Mesenchymal stem cell (in vitro differentiated cells and primary cell): ENCODE measurements at regions not wholly inside any gene's neighbourhood (a gene's known extent, or its start where the extent isn't known, plus 50 kb on each side); places are given as distances from the start of the nearest gene placed in this dataset.
A peak's percentile ranks its signal among the peaks of the same experiment; 100 is the strongest.

Source experiments
- DNase-seq: peaks from one replicate; pipeline ENCODE4 v3.0.0-alpha.2; 2013
- H2AFZ ChIP-seq: one replicate; pipeline ENCODE4 v1.6.1; 2013; ENCODE audit warnings: low read depth, mild to moderate bottlenecking, control low read depth, inconsistent platforms, low read length, moderate library complexity
- H2AK5ac ChIP-seq: 2 replicates; pipeline ENCODE4 v1.6.1; 2013; ENCODE audit warnings: low read length, moderate library complexity, mild to moderate bottlenecking, inconsistent platforms; ENCODE audit not compliant: severe bottlenecking
- H2BK120ac ChIP-seq: one replicate; pipeline ENCODE4 v1.6.1; 2013; ENCODE audit warnings: low read depth, mild to moderate bottlenecking, inconsistent platforms, low read length, moderate library complexity
- H2BK12ac ChIP-seq, 2 experiments: one replicate each; pipeline ENCODE4 v1.6.1; 2013; ENCODE audit warnings: inconsistent platforms in 2 of 2, low read length in 2 of 2, mild to moderate bottlenecking in 2 of 2, moderate library complexity in 2 of 2, control low read depth in 1 of 2
- H2BK15ac ChIP-seq: one replicate; pipeline ENCODE4 v1.6.1; 2013; ENCODE audit warnings: mild to moderate bottlenecking, low read depth, inconsistent platforms; ENCODE audit not compliant: poor library complexity, severe bottlenecking
- H2BK5ac ChIP-seq: 2 replicates; pipeline ENCODE4 v1.6.1; 2013; ENCODE audit warnings: low read depth, mild to moderate bottlenecking, low read length, control low read depth, inconsistent platforms; ENCODE audit not compliant: poor library complexity, severe bottlenecking
- H3K14ac ChIP-seq, 2 experiments: one replicate each; pipeline ENCODE4 v1.6.1; 2013; ENCODE audit warnings: inconsistent platforms in 2 of 2, low read length in 2 of 2, control low read depth in 1 of 2, mild to moderate bottlenecking in 1 of 2, moderate library complexity in 1 of 2
- H3K18ac ChIP-seq, 2 experiments: one replicate each; pipeline ENCODE4 v1.6.1; 2013; ENCODE audit warnings: inconsistent platforms in 2 of 2, low read length in 2 of 2, control low read depth in 1 of 2, low read depth in 1 of 2, mild to moderate bottlenecking in 1 of 2
- H3K23ac ChIP-seq, 2 experiments: one replicate each; pipeline ENCODE4 v1.6.1; 2013; ENCODE audit warnings: inconsistent platforms in 2 of 2, low read length in 2 of 2, mild to moderate bottlenecking in 2 of 2, moderate library complexity in 2 of 2, control low read depth in 1 of 2
- H3K27ac ChIP-seq: 2 replicates; pipeline ENCODE4 v1.5.1; 2013; ENCODE audit warnings: mild to moderate bottlenecking, moderate library complexity, low read length, control low read depth, inconsistent platforms; ENCODE audit not compliant: poor library complexity, severe bottlenecking
- H3K27me3 ChIP-seq, 2 experiments: 2 replicates each; pipeline versions ENCODE4 v1.6.1 to v1.7.0; 2013; ENCODE audit warnings: low read length in 2 of 2, mild to moderate bottlenecking in 2 of 2, moderate library complexity in 2 of 2, control low read depth in 1 of 2, inconsistent platforms in 1 of 2; ENCODE audit not compliant: control insufficient read depth in 1 of 2, insufficient read depth in 1 of 2
- H3K36me3 ChIP-seq, 2 experiments: 2 replicates each; pipeline versions ENCODE4 v1.6.1 to v1.7.0; 2013; ENCODE audit warnings: low read length in 2 of 2, control low read depth in 1 of 2, inconsistent platforms in 1 of 2, low read depth in 1 of 2, mild to moderate bottlenecking in 1 of 2; ENCODE audit not compliant: insufficient read depth in 2 of 2, control insufficient read depth in 1 of 2
- H3K4ac ChIP-seq, 2 experiments: one replicate each; pipeline ENCODE4 v1.6.1; 2013; ENCODE audit warnings: inconsistent platforms in 2 of 2, low read length in 2 of 2, mild to moderate bottlenecking in 2 of 2, moderate library complexity in 2 of 2, control low read depth in 1 of 2, low read depth in 1 of 2
- H3K4me1 ChIP-seq: 2 replicates; pipeline ENCODE4 v1.6.1; 2013; ENCODE audit warnings: low read depth, low read length, control low read depth; ENCODE audit not compliant: control insufficient read depth, insufficient read depth
- H3K4me2 ChIP-seq: 2 replicates; pipeline ENCODE4 v1.6.1; 2013; ENCODE audit warnings: low read length, mild to moderate bottlenecking, inconsistent platforms; ENCODE audit not compliant: poor library complexity, severe bottlenecking
- H3K4me3 ChIP-seq, 2 experiments: 2 replicates each; pipeline versions ENCODE4 v1.5.1 to v1.7.0; 2013; ENCODE audit warnings: low read length in 2 of 2, mild to moderate bottlenecking in 2 of 2, control low read depth in 1 of 2, low read depth in 1 of 2; ENCODE audit not compliant: insufficient read depth in 1 of 2
- H3K79me1 ChIP-seq: replicated peaks from 2 replicates; pipeline ENCODE4 v1.6.1; 2013; ENCODE audit warnings: mild to moderate bottlenecking, control low read depth, low read length, inconsistent platforms; ENCODE audit not compliant: poor library complexity, severe bottlenecking
- H3K9ac ChIP-seq: 2 replicates; pipeline ENCODE4 v1.7.0; 2013; ENCODE audit warnings: mild to moderate bottlenecking, low read length, moderate library complexity
- H3K9me3 ChIP-seq: 2 replicates; pipeline ENCODE4 v1.7.0; 2013; ENCODE audit warnings: mild to moderate bottlenecking, low read length; ENCODE audit not compliant: control insufficient read depth
- H4K8ac ChIP-seq: one replicate; pipeline ENCODE4 v1.6.1; 2013; ENCODE audit warnings: inconsistent platforms, mild to moderate bottlenecking, low read length, moderate library complexity
- H4K91ac ChIP-seq: one replicate; pipeline ENCODE4 v1.6.1; 2013; ENCODE audit warnings: mild to moderate bottlenecking, low read length, inconsistent platforms
- WGBS: methylation state at CpG from one replicate; pipeline ENCODE4 v1.1.7; 2013; ENCODE audit warnings: mixed read lengths; 5-methylcytosine and 5-hydroxymethylcytosine counted together

- WGBS = 78% methylated on average over 1 of the region's 1 CpG
- no peak overlapping the region for H2AK5ac ChIP-seq
- no peak overlapping the region for H3K4me3 ChIP-seq
- H4K91ac ChIP-seq = no peak overlapping the region
- no peak overlapping the region for H3K4ac ChIP-seq
- H2AFZ ChIP-seq = no peak overlapping the region
- no peak overlapping the region for H2BK5ac ChIP-seq
- no peak overlapping the region for H4K8ac ChIP-seq
- no peak overlapping the region for H3K9ac ChIP-seq
- no peak overlapping the region for H3K18ac ChIP-seq
- H2BK15ac ChIP-seq = no peak overlapping the region
- no peaks in the 10 kb centered on the region for H3K27me3 ChIP-seq
- H3K4me1 ChIP-seq = no peaks in the 10 kb centered on the region
- no peak for DNase-seq
- H2BK120ac ChIP-seq = no peak overlapping the region
- H3K36me3 ChIP-seq = no peaks in the 10 kb centered on the region
- no peak overlapping the region for H2BK12ac ChIP-seq
- H3K14ac ChIP-seq = no peak overlapping the region
- no peak overlapping the region for H3K27ac ChIP-seq
- no peak overlapping the region for H3K4me2 ChIP-seq
- H3K23ac ChIP-seq = no peak overlapping the region
- H3K9me3 ChIP-seq = no peaks in the 10 kb centered on the region
- H3K79me1 ChIP-seq = no peaks in the 10 kb centered on the region
These were observed 127.2 kb downstream of the CD47 start for GRCh38 chr3:107963581-107963980.

GRCh38 chr3:107962946-107963345 lies 127.9 kb downstream of the CD47 start:
- Histone ChIP-seq H3K4me3 (no peak overlapping the region), H4K8ac (no peak overlapping the region), H2AK5ac (no peak overlapping the region), H3K4ac (no peak overlapping the region), H2BK120ac (no peak overlapping the region), H2BK5ac (no peak overlapping the region), H3K4me1 (no peaks in the 10 kb centered on the region), H3K23ac (no peak overlapping the region), H2AFZ (no peak overlapping the region), H3K79me1 (no peaks in the 10 kb centered on the region), H3K36me3 (no peaks in the 10 kb centered on the region), H4K91ac (no peak overlapping the region), H3K18ac (no peak overlapping the region), H3K4me2 (peak overlapping the region; percentile 24), H3K14ac (no peak overlapping the region), H3K9me3 (no peaks in the 10 kb centered on the region), H3K27ac (no peak overlapping the region), H2BK15ac (no peak overlapping the region), H2BK12ac (no peak overlapping the region), H3K9ac (peak overlapping the region; percentile 28), H3K27me3 (no peaks in the 10 kb centered on the region)
- WGBS = 60% methylated on average over 3 of the region's 3 CpGs
- DNase-seq = peak; percentile 13

GRCh38 chr3:107962037-107962436 lies 128.8 kb downstream of the CD47 start:
- no peaks in the 10 kb centered on the region for H3K9me3 ChIP-seq
- no peak overlapping the region for H3K4ac ChIP-seq
- H3K4me3 ChIP-seq = no peak overlapping the region
- WGBS = 98% methylated on average over 3 of the region's 4 CpGs
- H2BK120ac ChIP-seq = no peak overlapping the region
- H3K36me3 ChIP-seq = no peaks in the 10 kb centered on the region
- no peak overlapping the region for H4K91ac ChIP-seq
- no peak overlapping the region for H3K14ac ChIP-seq
- no peak overlapping the region for H3K23ac ChIP-seq
- no peaks in the 10 kb centered on the region for H3K4me1 ChIP-seq
- peaks cover 0 to 3% of the 10 kb centered on the region in 2 experiments for H3K27me3 ChIP-seq
- no peaks in the 10 kb centered on the region for H3K79me1 ChIP-seq
- no peak overlapping the region for H3K4me2 ChIP-seq
- H3K18ac ChIP-seq = no peak overlapping the region
- no peak overlapping the region for H4K8ac ChIP-seq
- no peak overlapping the region for H2AK5ac ChIP-seq
- H2AFZ ChIP-seq = no peak overlapping the region
- no peak overlapping the region for H3K27ac ChIP-seq
- DNase-seq = no peak
- no peak overlapping the region for H2BK15ac ChIP-seq
- H2BK12ac ChIP-seq = no peak overlapping the region
- no peak overlapping the region for H2BK5ac ChIP-seq
- H3K9ac ChIP-seq = no peak overlapping the region

- no peak overlapping the region for H3K23ac ChIP-seq
- no peak overlapping the region for H2AFZ ChIP-seq
- no peak overlapping the region for H4K91ac ChIP-seq
- no peaks in the 10 kb centered on the region for H3K9me3 ChIP-seq
- H3K9ac ChIP-seq = no peak overlapping the region
- no peak overlapping the region for H3K4ac ChIP-seq
- no peaks in the 10 kb centered on the region for H3K79me1 ChIP-seq
- no peak overlapping the region for H3K18ac ChIP-seq
- DNase-seq = peak; percentile 27
- peaks cover 0 to 7% of the 10 kb centered on the region in 2 experiments for H3K27me3 ChIP-seq
- no peak overlapping the region for H2BK15ac ChIP-seq
- 89% methylated on average over 1 of the region's 2 CpGs for WGBS
- no peak overlapping the region for H2BK12ac ChIP-seq
- H3K36me3 ChIP-seq = no peaks in the 10 kb centered on the region
- no peak overlapping the region for H3K4me3 ChIP-seq
- no peak overlapping the region for H3K4me2 ChIP-seq
- H2AK5ac ChIP-seq = no peak overlapping the region
- no peak overlapping the region for H2BK5ac ChIP-seq
- H3K4me1 ChIP-seq = no peaks in the 10 kb centered on the region
- H2BK120ac ChIP-seq = no peak overlapping the region
- no peak overlapping the region for H3K27ac ChIP-seq
- no peak overlapping the region for H4K8ac ChIP-seq
- no peak overlapping the region for H3K14ac ChIP-seq
These were observed 131.2 kb downstream of the CD47 start for GRCh38 chr3:107959550-107960154.
